ENCODE measurements at regions not wholly inside any gene's neighbourhood (a gene's known extent, or its start where the extent isn't known, plus 50 kb on each side); places are given as distances from the start of the nearest gene placed in this dataset.

- H3K23ac ChIP-seq (ENCODE audit: low read depth, low read length) = no peak overlapping the region
- no peak for TF ChIP-seq POLR2A (IDR thresholded peaks at IDR 0.05; ENCODE audit: low read depth, low read length)
- TF ChIP-seq FOS (IDR thresholded peaks at IDR 0.05; ENCODE audit: low read depth, low read length) = no peak
- no peak for TF ChIP-seq SMC3 (IDR thresholded peaks at IDR 0.05; ENCODE audit: low read depth, low read length)
- TF ChIP-seq MXI1 (IDR thresholded peaks at IDR 0.05; ENCODE audit: borderline replicate concordance, low read depth, low read length) = no peak
- no peak for TF ChIP-seq CTCF (conservative IDR thresholded peaks at IDR 0.05; ENCODE audit: low read depth, low read length)
- TF ChIP-seq CHD1 (IDR thresholded peaks at IDR 0.05; ENCODE audit: low read depth, low read length) = no peak
- TF ChIP-seq MAZ (IDR thresholded peaks at IDR 0.05; ENCODE audit: borderline replicate concordance, low read depth, low read length) = no peak
- TF ChIP-seq NFE2L2 (IDR thresholded peaks at IDR 0.05; ENCODE audit: low read depth, low read length) = no peak
- no peak for TF ChIP-seq BHLHE40 (IDR thresholded peaks at IDR 0.05; ENCODE audit: low read depth, low read length)
- TF ChIP-seq RCOR1 (IDR thresholded peaks at IDR 0.05; ENCODE audit: insufficient replicate concordance, low read length) = no peak
- TF ChIP-seq, protein P1, sequence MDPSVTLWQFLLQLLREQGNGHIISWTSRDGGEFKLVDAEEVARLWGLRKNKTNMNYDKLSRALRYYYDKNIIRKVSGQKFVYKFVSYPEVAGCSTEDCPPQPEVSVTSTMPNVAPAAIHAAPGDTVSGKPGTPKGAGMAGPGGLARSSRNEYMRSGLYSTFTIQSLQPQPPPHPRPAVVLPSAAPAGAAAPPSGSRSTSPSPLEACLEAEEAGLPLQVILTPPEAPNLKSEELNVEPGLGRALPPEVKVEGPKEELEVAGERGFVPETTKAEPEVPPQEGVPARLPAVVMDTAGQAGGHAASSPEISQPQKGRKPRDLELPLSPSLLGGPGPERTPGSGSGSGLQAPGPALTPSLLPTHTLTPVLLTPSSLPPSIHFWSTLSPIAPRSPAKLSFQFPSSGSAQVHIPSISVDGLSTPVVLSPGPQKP (IDR thresholded peaks at IDR 0.05; ENCODE audit: borderline replicate concordance, low read depth, low read length) = no peak
- TF ChIP-seq MAFK (IDR thresholded peaks at IDR 0.05; ENCODE audit: low read depth, low read length) = no peak
- TF ChIP-seq RFX5 (IDR thresholded peaks at IDR 0.05; ENCODE audit: low read depth, low read length) = no peak
- no peak for TF ChIP-seq USF2 (IDR thresholded peaks at IDR 0.05; ENCODE audit: low read depth, low read length)
- no peak for TF ChIP-seq CEBPB (IDR thresholded peaks at IDR 0.05; ENCODE audit: low read depth, low read length)
- 80% methylated on average over 1 of the region's 4 CpGs; no CpG with 5 or more reads in 1 of the 2 experiments for WGBS, 2 experiments (ENCODE audit: extremely low coverage in 2 of 2, insufficient read length in 1 of 2)
- H3K9me1 ChIP-seq (ENCODE audit: insufficient read depth, low read length) = no peaks in the 10 kb centered on the region
- H3K4me3 ChIP-seq (ENCODE audit: insufficient read depth, low read depth, low read length) = no peak overlapping the region
- no peak overlapping the region for H3K27ac ChIP-seq (ENCODE audit: insufficient read depth, low read length)
- H3K9me3 ChIP-seq (ENCODE audit: control insufficient read depth, insufficient read depth, low read length) = no peaks in the 10 kb centered on the region
- H4K8ac ChIP-seq (ENCODE audit: low read depth in 2 of 2, low read length in 2 of 2) = no peak overlapping the region
- in situ Hi-C loops (cut with MboI; ENCODE audit: low sequenced_read_pairs) = no loop called here
- no peak overlapping the region for H3K4ac ChIP-seq (ENCODE audit: low read depth, low read length)
- H2BK5ac ChIP-seq (ENCODE audit: low read depth, low read length, poor library complexity, severe bottlenecking) = no peak overlapping the region
- H4K5ac ChIP-seq (ENCODE audit: low read depth, low read length) = no peak overlapping the region
- ChIA-PET POLR2A (ENCODE audit: unreplicated experiment) (interaction anchor here (0.6 kb wide), 1 partner anchor 270 kb away, joined by 3 read pairs; no protein-coding TSS in a partner anchor), CTCF (no interaction called here)
- peaks cover 9% of the 10 kb centered on the region for H3K27me3 ChIP-seq (ENCODE audit: control insufficient read depth, insufficient read depth, low read length)
- H3K79me1 ChIP-seq (ENCODE audit: low read depth in 1 of 2, low read length in 2 of 2) = no peaks in the 10 kb centered on the region
- no peaks in the 10 kb centered on the region for H3K4me1 ChIP-seq (ENCODE audit: control insufficient read depth, insufficient read depth, low read length)
- H3K9ac ChIP-seq (ENCODE audit: low read depth, low read length) = no peak overlapping the region
- no peak overlapping the region for H2BK15ac ChIP-seq (ENCODE audit: low read depth, low read length)
- no peaks in the 10 kb centered on the region for H3K36me3 ChIP-seq (ENCODE audit: control insufficient read depth, insufficient read depth, low read length)
- H4K91ac ChIP-seq (ENCODE audit: insufficient read depth, low read depth, low read length) = no peak overlapping the region
- no peak overlapping the region for H3K18ac ChIP-seq (ENCODE audit: low read depth, low read length)
- no peak overlapping the region for H2AK5ac ChIP-seq (ENCODE audit: low read depth, low read length)
- H3K4me2 ChIP-seq (ENCODE audit: low read depth, low read length) = no peak overlapping the region
- H3K14ac ChIP-seq (replicated peaks; ENCODE audit: low read depth, low read length) = no peak overlapping the region
- H3K56ac ChIP-seq (ENCODE audit: extremely low read depth, insufficient read depth, low read length) = no peak overlapping the region
- dilution Hi-C loops (cut with HindIII; ENCODE audit: low sequenced_read_pairs, unreplicated experiment) = no loop called here
- DNase-seq (no peak), ATAC-seq (ENCODE audit: low read depth) (no peak)
- H4K20me1 ChIP-seq (ENCODE audit: insufficient read depth, low read length) = no peaks in the 10 kb centered on the region
- no TSS peak for BruUV-seq (replicated peaks)
- no peak overlapping the region for H2AK9ac ChIP-seq (replicated peaks; ENCODE audit: low read depth, low read length, poor library complexity)
- H2BK120ac ChIP-seq (ENCODE audit: low read depth, low read length) = no peak overlapping the region
- no peak overlapping the region for H2AFZ ChIP-seq (replicated peaks; ENCODE audit: low read length, poor library complexity)
- intact Hi-C loops (cut with micrococcal nuclease) = no loop called here
- H2BK20ac ChIP-seq (ENCODE audit: low read depth, low read length) = no peak overlapping the region
Observed at GRCh38 chr14:32014498-32014897, 62.6 kb upstream of the ARHGAP5 start.
